Psoas muscle (tissue), 7 donors: ENCODE measurements at regions not wholly inside any gene's neighbourhood (a gene's known extent, or its start where the extent isn't known, plus 50 kb on each side); places are given as distances from the start of the nearest gene placed in this dataset.
"Not testable (repeated sequence)": the region's sequence is repeated elsewhere in the genome, so short reads cannot be mapped to it uniquely, and the experiment has no call there.

Experiments used
- ATAC-seq, 4 donors: fragments of 200-7000 bp; cut with Tn5 transposase; one replicate each; pipeline ENCODE4 v1.9.1; 2020; ENCODE audit warnings: moderate library complexity in 3 of 4, mild to moderate bottlenecking in 2 of 4
- DNase-seq, 2 donors: peaks; one replicate each; pipeline ENCODE4 v3.0.0-alpha.2; 2020
- H3K27ac ChIP-seq: fragments of 200-600 bp; one replicate; pipeline ENCODE4 v1.8.0; 2022
- H3K27me3 ChIP-seq, 3 donors: fragments of 200-600 bp in 1 of 3; one replicate each; pipeline versions ENCODE4 v1.6.1 to v1.8.0; 2013 to 2022; ENCODE audit warnings: low read length in 2 of 3, mild to moderate bottlenecking in 2 of 3, moderate library complexity in 1 of 3; ENCODE audit not compliant: insufficient read depth in 3 of 3
- H3K36me3 ChIP-seq, 2 donors: fragments of 200-600 bp in 1 of 2; one replicate each; pipeline versions ENCODE4 v1.6.1 to v1.8.0; 2013 to 2022; ENCODE audit warnings: low read depth in 1 of 2, mild to moderate bottlenecking in 1 of 2, moderate library complexity in 1 of 2; ENCODE audit not compliant: insufficient read depth in 1 of 2
- H3K4me1 ChIP-seq: fragments of 200-600 bp; one replicate; pipeline ENCODE4 v1.8.0; 2022
- H3K4me3 ChIP-seq: fragments of 200-600 bp; one replicate; pipeline ENCODE4 v1.8.0; 2022; ENCODE audit warnings: mild to moderate bottlenecking
- H3K9me3 ChIP-seq: fragments of 200-600 bp; one replicate; pipeline ENCODE4 v1.8.0; 2022
- WGBS, 3 donors: extraction: QIAGEN DNeasy Blood & Tissue Kit; methylation state at CpG; one replicate each; pipeline versions ENCODE4 v1.1.6 to v1.1.7; 2013; 5-methylcytosine and 5-hydroxymethylcytosine counted together
- intact Hi-C, 2 donors: fragments of 100-400 bp; cut with DNase I; formaldehyde crosslinking; loops; one replicate each; pipeline versions ENCODE4 v1.11.0 to v1.14.2; 2022
- donor health status: healthy with polysubstance abuse.
- donor health status: DM: no; HTN: no; CAD: no; lungs with moderate emphysema.
- donor health status: Bipolar disorder and iron deficiency.
- donor health status: healthy.
- donor health status: DM: yes; HTN: yes; CAD: no.
- donor health status: DM: no; HTN: no; CAD: no.
- donor health status: DM: yes; HTN: yes; CAD: no.

GRCh38 chr22:15832235-15832634, 142.4 kb downstream of the POTEH start:
- DNase-seq, H3K4me3 ChIP-seq, H3K27me3 ChIP-seq, H3K9me3 ChIP-seq, ATAC-seq, H3K4me1 ChIP-seq, H3K27ac ChIP-seq, H3K36me3 ChIP-seq, intact Hi-C loops: not testable (repeated sequence)
- WGBS, 3 donors = 72 to 84% (median 83%) methylated on average over 2 of the region's 2 CpGs

- H3K4me3 ChIP-seq, H3K9me3 ChIP-seq, ATAC-seq, H3K36me3 ChIP-seq, H3K27ac ChIP-seq, intact Hi-C loops, H3K27me3 ChIP-seq, H3K4me1 ChIP-seq, DNase-seq: not testable (repeated sequence)
- WGBS, 3 donors = 50 to 53% (median 51%) methylated on average over 7 to 8 of the region's 9 CpGs
These were observed 145.9 kb downstream of the POTEH start for GRCh38 chr22:15835729-15836128.

- ATAC-seq = peak in 3 of 4 donors; percentile 19 to 32 (median 26)
- 63 to 100% (median 90%) methylated on average over 1 of the region's 1 CpG for whole genome bisulfite sequencing, 3 donors
- H3K36me3 ChIP-seq, H3K4me1 ChIP-seq, intact Hi-C loops, H3K27me3 ChIP-seq, H3K4me3 ChIP-seq, H3K27ac ChIP-seq, H3K9me3 ChIP-seq, DNase-seq: not testable (repeated sequence)
These were observed 159.9 kb downstream of the POTEH start for GRCh38 chr22:15849772-15850171.

GRCh38 chr22:15853716-15854373, 164.0 kb downstream of the POTEH start:
- ATAC-seq (peak in 1 of 4 donors; percentile 33), DNase-seq (peak in 1 of 2 donors; percentile 50)
- intact Hi-C loops, H3K4me1 ChIP-seq, H3K9me3 ChIP-seq, H3K4me3 ChIP-seq, H3K27ac ChIP-seq, H3K27me3 ChIP-seq, H3K36me3 ChIP-seq: not testable (repeated sequence)
- 78 to 88% (median 82%) methylated on average over 7 to 10 of the region's 23 CpGs for WGBS, 3 donors

GRCh38 chr22:15854421-15854820, 164.6 kb downstream of the POTEH start:
- H3K9me3 ChIP-seq, H3K27ac ChIP-seq, H3K4me1 ChIP-seq, H3K27me3 ChIP-seq, H3K4me3 ChIP-seq, intact Hi-C loops, H3K36me3 ChIP-seq: not testable (repeated sequence)
- ATAC-seq = peak in 2 of 4 donors; percentile 20 to 30
- peak in 1 of 2 donors; percentile 58 for DNase-seq
- WGBS, 3 donors = 86 to 91% (median 87%) methylated on average over 10 to 14 of the region's 17 CpGs

- H3K9me3 ChIP-seq, H3K4me1 ChIP-seq, intact Hi-C loops, H3K27me3 ChIP-seq, ATAC-seq, H3K36me3 ChIP-seq, H3K27ac ChIP-seq, H3K4me3 ChIP-seq: not testable (repeated sequence)
- 67 to 78% (median 76%) methylated on average over 18 to 23 of the region's 42 CpGs for WGBS, 3 donors
- peak in 1 of 2 donors; percentile 12 for DNase-seq
These were observed 165.2 kb downstream of the POTEH start for GRCh38 chr22:15854978-15855377.

- H3K9me3 ChIP-seq, DNase-seq, intact Hi-C loops, ATAC-seq, H3K27me3 ChIP-seq, H3K4me3 ChIP-seq, H3K4me1 ChIP-seq, H3K27ac ChIP-seq, H3K36me3 ChIP-seq: not testable (repeated sequence)
- WGBS, 3 donors = 66 to 80% (median 76%) methylated on average over 4 of the region's 11 CpGs
These were observed 191.1 kb downstream of the POTEH start for GRCh38 chr22:15880926-15881325.

GRCh38 chr22:15904326-15904725, 214.5 kb downstream of the POTEH start:
- H3K27me3 ChIP-seq, intact Hi-C loops, H3K4me1 ChIP-seq, DNase-seq, H3K4me3 ChIP-seq, H3K9me3 ChIP-seq, H3K36me3 ChIP-seq, ATAC-seq, H3K27ac ChIP-seq: not testable (repeated sequence)
- WGBS, 3 donors = 58 to 86% (median 73%) methylated on average over 1 of the region's 2 CpGs

- H3K9me3 ChIP-seq, intact Hi-C loops, DNase-seq, H3K36me3 ChIP-seq, H3K4me1 ChIP-seq, H3K27me3 ChIP-seq, ATAC-seq, H3K27ac ChIP-seq, H3K4me3 ChIP-seq: not testable (repeated sequence)
- WGBS, 3 donors = 87 to 97% (median 89%) methylated on average over 1 of the region's 1 CpG
These were observed 221.9 kb downstream of the POTEH start for GRCh38 chr22:15911704-15912103.

GRCh38 chr22:15919120-15919519, 229.3 kb downstream of the POTEH start:
- H3K27me3 ChIP-seq, ATAC-seq, H3K9me3 ChIP-seq, H3K36me3 ChIP-seq, DNase-seq, intact Hi-C loops, H3K4me1 ChIP-seq, H3K4me3 ChIP-seq, H3K27ac ChIP-seq: not testable (repeated sequence)
- 50 to 75% (median 58%) methylated on average over 1 to 2 of the region's 2 CpGs for WGBS, 3 donors

GRCh38 chr22:15920941-15921340, 231.1 kb downstream of the POTEH start:
- H3K27ac ChIP-seq, H3K27me3 ChIP-seq, intact Hi-C loops, H3K9me3 ChIP-seq, H3K36me3 ChIP-seq, H3K4me1 ChIP-seq, H3K4me3 ChIP-seq, ATAC-seq: not testable (repeated sequence)
- 78 to 88% (median 86%) methylated on average over 3 to 4 of the region's 4 CpGs for WGBS, 3 donors
- peak in 1 of 2 donors; percentile 26 for DNase-seq

- DNase-seq (peak in 1 of 2 donors; percentile 35), ATAC-seq (peak in 1 of 4 donors; percentile 30)
- H3K27ac ChIP-seq, H3K27me3 ChIP-seq, H3K36me3 ChIP-seq, H3K4me3 ChIP-seq, intact Hi-C loops, H3K4me1 ChIP-seq, H3K9me3 ChIP-seq: not testable (repeated sequence)
These were observed 232.3 kb downstream of the POTEH start for GRCh38 chr22:15922132-15922531.
